ENCODE measurements at regions not wholly inside any gene's neighbourhood (a gene's known extent, or its start where the extent isn't known, plus 50 kb on each side); places are given as distances from the start of the nearest gene placed in this dataset.

GRCh38 chr5:141747152-141748141, 65.4 kb upstream of the ARAP3 start:
- peak; percentile 30 to 98 (median 86) for DNase-seq

DNA sequence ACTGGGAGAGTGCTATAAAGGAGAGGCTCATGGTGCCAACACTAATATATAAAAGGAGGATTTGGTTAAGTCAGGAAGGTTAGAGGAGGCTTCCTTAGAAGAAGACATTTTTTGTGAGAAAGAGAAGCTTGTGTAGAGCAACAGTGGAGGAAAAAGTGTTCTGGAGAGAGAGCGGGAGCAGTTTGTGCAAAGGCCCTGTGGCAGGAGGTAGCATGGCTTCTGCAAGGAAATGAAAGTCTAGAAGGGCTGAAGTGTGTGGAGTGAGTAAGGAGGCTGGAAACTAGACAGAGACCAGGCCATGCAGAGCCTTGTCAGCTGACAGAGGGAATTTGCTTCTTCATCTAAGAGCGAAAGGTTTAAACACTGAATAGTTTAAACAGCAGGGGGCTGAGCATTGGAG, 64.4 kb upstream of the ARAP3 start:
- DNase-seq: no peak

- DNase-seq: no peak
Observed at GRCh38 chr5:141745390-141745789, 63.4 kb upstream of the ARAP3 start.

GRCh38 chr5:141743866-141744272, 61.8 kb upstream of the ARAP3 start:
- DNase-seq: no peak

DNA sequence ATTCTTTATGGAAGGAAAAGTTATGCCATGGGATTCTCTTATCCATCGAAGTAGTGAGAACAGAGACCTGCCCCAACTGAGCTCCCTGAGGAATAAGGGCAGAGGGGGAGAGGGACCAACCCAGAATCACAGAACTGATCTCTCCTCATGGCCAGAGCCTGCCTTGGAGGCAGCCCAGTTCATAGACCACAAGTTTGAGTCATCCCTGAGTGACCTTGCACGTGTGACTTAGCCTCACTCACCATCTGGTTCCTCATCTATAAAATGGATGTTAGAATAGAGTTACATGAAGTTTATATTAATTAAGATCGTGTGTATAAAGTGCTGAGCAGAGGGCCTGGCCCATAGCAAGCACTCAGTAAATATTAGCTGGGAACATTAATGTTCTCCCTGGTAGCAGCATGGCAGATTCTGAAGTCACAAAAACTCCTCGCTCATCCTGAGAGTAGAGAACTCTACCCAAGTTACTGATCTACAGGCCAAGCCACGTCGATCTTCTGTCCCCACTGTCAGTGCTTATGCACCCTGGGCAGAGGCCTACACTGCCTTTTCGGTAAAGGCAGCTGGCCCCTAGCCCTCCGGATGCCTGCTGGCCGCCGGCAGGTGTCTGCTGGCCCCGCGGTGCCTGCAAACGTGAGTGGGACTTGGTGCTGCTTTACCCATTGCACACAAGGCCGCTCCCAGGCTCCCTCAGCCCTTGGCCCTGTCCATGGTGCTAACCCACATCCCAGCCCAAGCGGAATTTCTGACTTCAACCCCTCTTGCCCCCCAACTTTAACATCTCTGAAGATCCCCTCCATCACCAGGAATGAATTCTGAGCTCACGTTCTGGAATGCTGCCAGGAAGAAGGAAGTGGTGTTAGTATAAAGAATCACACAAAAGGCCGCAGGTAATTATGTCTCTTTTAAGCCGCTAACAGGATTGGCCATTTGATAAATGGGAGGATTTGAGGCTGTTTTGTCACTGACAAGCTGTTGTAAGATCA, 61.1 kb upstream of the ARAP3 start:
- DNase-seq: no peak

GRCh38 chr5:141742144-141742543, 60.1 kb upstream of the ARAP3 start:
- no peak for DNase-seq

DNA sequence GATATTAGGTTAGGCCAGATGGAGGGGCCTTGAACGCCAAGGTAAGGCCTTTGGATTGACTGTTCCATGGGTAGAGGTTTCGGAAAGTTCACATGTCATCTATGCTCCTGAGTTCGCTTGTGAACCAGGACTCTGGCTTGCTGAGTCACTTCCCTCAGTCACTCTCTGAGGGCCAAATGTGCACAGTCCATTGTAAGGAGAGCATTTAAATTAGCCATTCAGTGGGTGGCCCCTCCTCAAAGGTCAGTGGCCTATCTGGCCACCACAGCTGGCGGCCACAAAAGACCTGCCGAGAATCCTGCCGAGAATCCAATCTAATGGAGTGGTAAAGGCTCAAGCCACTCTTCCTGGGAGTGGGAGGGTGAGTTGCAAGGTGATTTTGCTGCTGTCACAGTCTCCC, 58.9 kb upstream of the ARAP3 start:
- DNase-seq: no peak

DNA sequence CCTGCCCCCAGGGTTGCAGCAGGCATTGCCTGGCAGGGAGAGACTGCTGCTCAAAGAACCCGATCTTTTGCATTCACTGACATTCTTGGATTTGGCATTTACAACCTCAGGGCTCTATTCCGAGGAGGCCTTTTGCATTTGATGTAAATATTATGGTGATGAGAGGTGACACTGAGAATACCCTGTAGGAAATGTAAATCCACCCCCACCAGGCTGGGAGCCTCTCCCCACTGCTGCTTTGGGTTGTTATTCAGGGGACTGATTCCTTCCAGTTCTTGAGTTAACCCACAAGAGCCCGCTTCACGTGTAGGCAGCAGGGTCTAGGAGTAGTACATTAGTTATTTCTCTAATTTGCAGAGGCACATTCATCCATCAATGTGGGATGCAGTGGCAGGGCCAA, 55.5 kb upstream of the ARAP3 start:
- DNase-seq: no peak

DNA sequence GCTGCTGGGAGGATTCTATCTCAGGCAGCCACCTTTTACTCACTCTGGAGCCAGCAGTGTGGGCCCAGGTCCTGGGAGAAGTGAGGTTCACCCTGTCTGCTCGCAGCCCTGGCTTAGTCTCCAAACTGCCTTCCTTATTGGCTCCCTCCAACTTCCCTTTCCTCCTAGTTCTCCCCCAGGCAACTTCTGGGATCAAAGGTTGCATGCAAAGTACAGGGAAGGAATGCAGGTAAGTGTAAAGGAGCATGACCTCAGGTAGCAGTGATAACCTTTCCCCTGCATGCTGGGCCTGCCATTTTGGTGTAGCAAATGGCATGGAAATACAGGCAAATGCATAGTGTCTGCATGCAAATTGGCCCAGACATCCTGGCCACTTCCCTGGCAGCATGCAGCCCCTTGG, 53.8 kb upstream of the ARAP3 start:
- no peak for DNase-seq

DNA sequence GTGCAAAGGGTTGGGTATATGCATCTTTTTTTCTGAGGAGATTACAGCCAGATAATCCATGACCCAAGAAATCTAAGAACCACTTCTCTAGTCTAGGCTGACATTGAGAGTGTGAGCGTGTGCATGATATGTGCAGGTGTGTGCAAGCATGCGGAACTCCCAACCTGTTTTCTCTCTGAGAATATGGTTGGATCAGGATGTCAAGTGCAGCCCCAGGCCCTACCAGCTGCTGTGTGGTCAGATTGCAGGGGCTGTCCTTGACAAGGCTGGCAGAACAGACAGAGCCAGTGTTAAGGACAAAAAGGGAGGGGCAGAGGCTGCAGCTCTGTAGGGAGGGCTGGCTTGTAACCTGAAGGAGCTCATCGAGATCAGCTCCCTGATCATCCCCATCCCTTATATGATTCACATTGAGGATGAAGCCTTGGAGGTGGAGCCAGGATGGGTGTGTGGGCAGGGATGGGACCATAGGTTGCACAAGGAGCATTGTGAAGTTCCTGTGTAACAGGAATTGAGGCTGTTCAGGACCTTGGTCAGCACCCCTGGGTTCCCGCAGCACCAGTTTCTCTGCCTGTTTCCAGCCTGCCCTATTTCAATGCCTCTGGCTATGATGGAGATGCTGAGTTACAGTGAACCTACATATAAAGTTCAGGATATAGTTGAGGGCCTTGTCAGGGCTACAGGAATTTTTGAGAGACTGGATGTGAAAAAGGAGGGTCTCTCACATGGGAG, 52.6 kb upstream of the ARAP3 start:
- DNase-seq: peak in 2 of 51 donors; percentile 5 to 15

DNA sequence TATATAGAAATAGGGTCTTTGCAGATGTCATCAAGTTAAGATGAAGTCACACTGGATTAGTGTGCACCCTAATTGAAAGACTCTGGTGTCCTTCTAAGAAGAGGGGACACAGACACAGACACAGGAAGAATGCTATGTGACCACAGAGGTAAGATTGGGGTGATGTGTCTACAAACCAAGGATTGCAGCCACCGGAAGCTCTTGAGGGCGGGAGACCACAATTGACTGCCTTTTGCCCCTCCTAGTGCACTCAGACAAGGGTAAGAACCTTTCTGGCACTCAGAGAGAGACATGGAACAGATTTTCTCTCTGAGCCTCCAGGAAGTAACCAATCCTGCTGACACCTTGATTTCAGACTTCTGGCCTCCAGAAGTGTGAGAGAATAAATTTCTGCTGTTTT, 51.2 kb upstream of the ARAP3 start:
- DNase-seq: no peak

DNA sequence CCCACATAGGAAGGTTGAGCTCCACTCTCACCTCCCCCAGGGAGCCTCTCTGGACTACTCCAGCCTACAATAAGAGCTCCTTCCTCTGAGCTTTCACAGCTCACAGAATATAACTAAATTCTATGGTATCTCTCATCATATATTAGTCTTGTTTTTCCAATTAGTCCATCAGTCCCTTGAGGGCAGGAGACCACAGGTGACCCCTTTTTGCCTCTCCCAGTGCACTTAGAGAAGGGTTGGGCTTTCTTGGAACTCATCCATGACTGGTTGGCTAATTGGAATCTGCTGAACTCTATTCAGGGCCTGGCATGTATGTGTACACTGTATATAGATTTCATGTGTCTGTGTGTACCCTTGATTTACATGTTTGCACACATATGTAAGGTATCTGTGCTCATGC, 50.4 kb upstream of the ARAP3 start:
- no peak for DNase-seq
